COR-L47 (cell line): ENCODE measurements at regions not wholly inside any gene's neighbourhood (a gene's known extent, or its start where the extent isn't known, plus 50 kb on each side); places are given as distances from the start of the nearest gene placed in this dataset.
"Not testable (repeated sequence)": the region's sequence is repeated elsewhere in the genome, so short reads cannot be mapped to it uniquely, and the experiment has no call there.

Experiments
- DNase-seq: peaks from one replicate; lab custom pipeline; 2025; lab: John Stamatoyannopoulos, UW

DNA sequence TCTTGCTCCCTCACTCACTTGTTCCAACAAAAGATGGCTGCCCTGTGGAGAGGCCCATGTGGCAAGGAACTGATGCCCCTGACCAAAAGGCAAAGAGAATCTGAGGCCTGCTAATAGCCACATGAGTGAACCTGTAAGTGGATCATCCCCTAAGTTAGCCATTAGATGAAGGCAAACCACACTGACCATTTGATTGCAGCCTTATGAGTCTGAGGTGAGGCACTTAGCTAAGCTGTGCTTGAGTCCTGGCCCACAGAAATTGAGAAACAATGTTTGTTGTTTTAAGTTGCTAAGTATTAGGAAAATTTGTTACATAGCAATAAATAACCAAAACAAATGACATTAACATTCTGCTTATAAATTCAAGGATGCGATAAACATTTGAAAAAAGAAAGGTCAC is 100.1 kb upstream of the BET1 start:
- no peak for DNase-seq

DNA sequence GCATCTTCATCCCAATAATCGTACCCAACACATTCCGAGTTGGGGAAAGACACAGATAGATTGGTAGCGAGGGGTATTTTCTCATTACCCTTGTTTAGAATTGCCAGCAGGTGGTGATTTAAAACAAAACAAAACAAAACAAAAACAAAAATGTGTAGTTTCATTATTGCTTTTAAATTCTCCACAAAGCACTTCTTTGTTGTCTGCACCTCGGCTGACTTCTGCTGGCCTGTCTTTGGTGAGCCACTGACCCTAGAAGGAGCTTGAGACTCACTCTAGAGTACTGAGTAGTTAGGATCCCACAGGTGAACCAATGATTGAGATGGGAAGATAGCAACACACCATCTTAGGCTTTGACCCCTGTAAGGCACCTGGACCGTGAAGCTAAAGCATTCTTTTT is 105.4 kb upstream of the BET1 start:
- DNase-seq, result no peak

DNA sequence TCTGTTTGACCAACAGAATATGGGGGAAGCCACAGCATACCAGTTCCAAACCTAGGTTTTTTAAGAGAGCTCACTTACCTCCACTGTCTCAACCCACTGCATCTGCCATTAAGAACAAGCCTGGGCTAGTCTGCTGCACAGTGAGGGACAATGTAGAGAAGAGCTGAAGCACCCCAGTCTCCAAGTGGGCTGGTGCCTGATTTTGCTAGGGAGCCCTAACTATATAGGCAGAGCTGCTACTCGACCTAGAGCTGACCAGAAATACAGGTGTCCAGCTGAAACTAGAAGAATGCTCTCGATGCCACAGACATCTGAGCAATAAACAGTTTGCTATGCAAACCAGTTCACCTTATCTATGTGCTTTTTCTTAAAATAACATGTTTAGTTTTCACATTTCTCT is 106.9 kb upstream of the BET1 start:
- no peak for DNase-seq

DNA sequence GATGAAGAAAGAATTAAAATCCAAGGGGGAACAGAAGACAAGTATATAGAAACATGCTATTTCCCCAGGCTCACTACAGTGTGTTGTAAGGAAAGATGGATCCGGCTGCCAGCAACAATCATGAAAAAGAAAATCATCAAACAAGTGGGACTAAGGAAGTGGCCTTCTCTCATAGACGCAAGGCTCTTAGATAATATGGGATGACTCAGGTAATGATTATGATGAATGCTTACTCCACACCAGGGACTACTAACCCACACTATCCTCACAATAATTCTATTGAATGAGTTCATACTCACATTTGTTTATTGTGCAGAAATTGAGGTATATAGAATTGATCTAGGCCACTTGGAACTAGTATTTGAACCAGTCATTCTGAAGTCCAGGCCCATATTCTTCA is 111.2 kb upstream of the BET1 start:
- no peak for DNase-seq

DNA sequence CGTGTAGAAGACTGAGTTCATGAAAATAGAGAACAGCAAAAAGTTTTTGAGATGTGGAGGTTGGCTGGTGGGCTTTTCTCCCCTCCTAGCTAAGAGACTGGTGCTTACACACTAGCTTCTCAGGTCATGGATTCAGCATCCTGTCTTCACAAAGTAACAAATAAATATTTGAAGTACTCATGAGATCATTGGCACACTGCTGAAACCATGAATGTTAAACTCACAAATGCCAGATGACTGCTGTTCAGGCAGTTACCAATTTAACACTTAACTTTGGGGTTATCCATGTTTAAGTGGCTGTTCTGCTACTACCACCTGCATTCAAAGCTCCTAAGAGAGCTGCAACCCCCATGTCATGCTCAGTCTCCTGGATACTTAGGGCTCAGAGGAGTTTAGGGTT is 119.0 kb upstream of the BET1 start:
- no peak for DNase-seq

DNA sequence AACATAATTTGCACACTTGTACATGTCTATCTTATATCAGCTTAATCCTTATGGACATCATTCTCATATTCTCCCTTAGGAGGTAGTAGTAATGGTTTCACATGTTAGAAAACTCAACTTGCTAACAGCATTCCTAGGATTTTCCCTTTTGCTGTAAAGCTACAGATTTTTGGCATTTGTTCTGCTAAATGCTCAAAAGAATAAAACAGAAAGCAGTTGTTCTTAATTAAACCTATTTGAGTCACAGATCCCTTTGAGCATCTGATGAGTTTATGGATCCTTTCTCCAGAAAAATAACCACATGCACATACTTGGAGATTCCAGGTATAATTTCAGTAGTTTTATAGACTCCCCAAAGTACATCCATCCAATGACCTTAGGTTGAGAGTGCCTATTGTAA is 122.9 kb upstream of the BET1 start:
- no peak for DNase-seq

DNA sequence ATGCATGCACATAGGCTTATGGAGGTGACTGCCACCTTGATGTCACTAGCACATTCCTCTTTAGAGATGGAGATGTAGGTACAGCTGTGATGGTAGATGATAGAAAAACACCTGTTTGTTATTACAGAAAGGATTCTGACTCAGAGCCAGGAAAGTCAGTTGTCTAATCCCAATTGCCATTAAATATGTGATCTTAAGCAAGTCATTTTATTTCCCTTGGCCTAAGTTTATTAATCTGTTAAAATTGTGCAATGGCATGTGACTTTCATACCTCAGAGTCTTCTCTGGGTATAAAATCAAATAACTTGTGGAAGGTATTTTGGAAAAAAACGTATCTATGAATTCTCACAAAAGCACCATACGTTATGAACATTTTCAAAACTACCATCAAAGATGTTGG is 123.9 kb upstream of the BET1 start:
- DNase-seq, result no peak

DNA sequence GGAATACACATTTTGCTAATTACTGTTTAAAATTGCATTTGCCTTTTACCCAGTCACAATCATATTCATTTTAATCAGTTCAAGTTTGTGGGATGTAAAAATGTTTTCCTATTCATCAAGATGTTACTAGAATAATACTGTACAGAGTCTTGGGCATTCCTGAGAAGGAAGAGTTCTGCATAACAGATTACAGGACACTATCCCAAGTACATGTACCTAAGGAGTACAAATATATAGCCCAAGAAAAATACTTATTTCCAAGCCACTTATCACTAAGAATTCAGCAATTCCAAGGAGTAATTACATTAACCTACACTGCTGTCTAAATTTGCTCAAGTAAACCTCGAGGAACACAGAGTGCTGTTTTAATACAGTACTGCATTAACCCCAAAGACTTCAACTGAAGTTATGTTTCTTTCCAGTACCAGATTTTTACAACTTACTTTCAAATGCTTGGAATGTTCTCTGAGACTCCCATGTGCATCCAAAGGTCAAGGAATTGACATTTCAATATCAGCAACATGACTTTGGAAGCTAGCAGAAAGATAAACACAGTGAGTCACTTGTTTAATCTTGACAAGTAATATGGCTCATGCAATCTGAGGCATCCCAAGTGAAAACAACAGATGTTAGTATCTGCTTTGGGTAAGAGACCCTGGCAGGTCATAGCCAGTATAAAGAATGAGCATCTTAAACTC is 125.4 kb upstream of the BET1 start:
- DNase-seq, result no peak

DNA sequence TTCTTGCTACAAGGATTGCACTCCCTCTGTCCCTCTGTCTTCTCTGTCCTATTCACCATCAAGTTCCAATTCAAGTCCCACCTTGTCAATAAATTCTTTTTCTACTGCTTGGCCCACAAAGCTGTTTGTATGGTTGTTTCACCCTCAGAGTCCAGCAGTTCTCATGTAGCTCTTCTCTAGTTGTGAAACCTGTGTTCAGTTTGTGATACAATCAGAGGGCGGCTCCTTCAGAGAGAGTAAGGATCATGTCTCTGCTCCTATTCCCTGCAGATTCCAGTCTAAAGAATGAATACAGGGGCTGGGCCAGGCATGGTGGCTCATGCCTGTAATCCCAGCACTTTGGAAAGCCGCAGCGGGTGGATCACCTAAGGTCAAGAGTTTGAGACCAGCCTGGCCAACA is 126.6 kb upstream of the BET1 start:
- DNase-seq, result no peak

DNA sequence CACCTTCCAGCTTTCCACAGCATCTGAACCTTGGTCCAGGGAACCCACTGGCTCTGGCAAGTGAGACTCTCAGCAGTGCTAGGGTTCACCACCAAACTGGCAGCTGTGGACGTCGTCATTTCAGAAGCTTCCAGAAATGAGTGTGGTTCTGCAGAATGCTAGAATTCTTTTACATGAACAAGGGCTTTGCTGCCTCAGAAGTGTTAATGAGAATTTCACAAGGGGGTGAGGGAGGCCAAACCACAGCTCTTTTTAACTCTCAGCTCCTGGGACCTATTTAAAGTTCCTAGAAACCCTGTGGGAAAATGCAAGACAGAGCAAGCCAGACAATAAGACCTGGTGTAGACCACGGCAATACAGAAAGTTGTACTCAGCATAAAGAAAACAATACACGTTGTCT is 129.3 kb upstream of the BET1 start:
- DNase-seq, result no peak

DNA sequence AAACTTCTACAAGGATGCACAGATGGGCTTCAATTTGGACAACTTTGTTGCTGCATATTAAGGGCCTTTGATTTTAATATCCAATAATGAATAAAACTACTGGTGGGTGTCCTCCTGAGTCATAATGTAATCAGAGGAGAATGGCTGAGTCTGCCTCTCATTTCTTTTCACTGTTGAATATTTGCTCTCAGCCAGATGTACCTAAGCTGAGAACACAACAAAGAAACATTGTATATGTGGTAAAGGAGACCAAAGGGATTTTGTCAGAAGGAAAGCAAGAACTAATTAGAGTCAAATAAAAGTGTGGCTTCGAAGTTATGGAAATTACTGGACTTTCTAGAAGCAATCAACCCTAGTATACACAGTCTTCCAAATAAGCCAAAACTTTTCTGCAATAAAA is 131.0 kb upstream of the BET1 start:
- no peak for DNase-seq

DNA sequence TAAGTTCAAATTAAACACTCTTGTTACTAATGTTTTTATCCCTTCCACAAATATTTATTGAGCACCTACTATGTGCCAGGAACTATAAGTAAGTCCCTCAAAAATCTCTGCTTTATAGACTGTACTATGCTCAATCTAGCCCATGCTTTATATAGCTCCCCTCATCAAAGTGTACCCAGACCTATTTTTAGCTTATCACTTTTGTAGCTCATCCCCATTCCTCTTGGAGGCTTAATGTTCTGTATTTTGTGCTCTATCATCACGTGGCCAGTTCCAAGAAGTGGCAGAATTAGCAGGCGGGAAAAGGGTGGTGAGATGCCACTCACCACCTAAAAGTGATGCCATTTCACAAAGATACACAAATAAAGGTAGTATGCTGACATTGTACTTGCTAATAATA is 138.1 kb upstream of the BET1 start:
- DNase-seq, result no peak

DNA sequence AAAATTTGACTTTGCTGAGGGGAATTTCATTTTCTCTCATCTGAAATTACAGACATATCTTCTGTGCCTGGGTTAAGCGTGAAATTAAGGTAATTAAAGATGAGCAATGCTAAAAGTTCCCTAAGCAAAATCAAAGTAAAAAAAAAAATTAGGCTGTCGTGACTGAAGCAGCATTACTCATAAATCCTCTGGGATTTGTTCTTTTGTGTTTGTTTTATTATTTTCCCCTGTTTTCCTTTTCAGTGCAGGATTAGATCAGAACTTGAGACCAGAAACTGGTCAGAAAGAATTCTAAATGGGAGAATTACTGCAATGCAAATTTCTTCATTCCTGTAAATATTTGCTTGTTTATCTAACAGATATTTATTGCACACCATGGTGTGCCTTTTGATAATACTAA is 141.4 kb upstream of the BET1 start:
- DNase-seq, result no peak

DNA sequence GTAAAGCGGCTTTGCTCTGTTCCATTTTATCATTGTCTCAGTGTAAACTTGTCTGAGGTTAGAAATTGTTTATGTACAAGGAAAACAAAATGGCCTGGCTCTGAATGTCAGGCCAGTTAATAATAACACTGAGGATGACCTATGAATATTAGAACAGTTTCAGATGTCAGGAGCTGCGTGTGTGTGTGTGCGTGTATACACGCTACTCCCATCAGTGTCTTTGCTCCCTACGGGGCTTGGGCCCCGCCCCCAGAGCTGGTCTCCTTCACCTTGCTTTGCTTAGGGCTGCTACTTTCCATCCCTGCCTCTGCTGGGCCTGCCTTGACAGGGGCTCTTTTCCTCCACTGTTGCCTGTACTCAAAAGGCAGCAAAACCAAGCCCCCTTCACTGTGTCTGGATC is 142.3 kb upstream of the BET1 start:
- DNase-seq, result no peak

DNA sequence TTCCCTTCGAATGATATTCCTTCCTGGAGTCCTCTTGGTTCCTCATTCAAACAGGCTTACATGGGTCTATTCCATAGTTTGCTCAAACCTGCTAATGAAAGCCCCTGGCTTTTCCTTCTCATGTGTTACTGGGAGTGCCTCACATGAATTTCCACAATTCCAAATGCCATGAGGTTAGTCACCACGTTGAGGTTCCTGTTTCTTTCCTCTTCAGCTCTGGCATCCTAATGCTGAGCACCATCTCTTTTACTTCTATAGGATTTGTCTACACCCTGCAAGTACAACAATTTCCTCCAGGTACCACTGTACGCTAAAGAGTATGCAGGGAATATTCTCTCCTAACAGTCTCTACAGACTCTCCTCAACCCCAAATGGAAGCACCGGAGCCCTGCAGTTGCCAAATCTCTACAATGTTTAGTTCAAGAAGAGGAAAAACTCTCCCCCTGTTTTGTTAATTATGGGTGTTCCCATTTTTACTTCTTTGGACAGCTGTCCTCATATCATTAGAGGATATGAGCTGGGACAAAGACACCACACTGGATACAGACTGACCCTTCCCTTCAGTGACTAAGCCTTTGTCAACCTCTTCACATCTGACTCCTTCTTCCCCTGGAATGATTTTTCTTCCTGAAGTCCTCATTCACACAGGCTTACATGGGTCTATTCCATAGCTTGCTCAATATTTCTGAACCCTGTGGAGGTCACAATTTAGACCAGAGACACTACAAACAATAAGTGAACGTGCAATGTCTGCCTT is 145.8 kb upstream of the BET1 start:
- DNase-seq, result no peak

DNA sequence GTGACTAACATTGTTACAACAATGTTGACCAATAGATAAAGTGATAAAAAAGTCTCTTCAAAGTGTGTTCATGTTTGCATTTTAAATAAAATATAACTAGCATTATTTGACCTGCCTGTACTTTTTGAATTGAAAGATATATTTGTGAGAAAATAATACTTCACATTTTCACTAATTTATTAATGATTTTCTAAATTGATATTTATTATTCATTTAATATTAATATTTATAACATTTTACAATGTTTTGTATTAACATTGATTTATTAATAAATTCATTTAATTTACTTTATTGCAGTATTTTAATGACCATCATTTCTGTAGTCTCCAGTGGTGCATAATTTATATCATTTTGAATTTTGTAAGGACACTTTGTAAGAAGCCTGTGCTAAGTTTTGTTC is 150.0 kb upstream of the BET1 start:
- DNase-seq, result no peak

DNA sequence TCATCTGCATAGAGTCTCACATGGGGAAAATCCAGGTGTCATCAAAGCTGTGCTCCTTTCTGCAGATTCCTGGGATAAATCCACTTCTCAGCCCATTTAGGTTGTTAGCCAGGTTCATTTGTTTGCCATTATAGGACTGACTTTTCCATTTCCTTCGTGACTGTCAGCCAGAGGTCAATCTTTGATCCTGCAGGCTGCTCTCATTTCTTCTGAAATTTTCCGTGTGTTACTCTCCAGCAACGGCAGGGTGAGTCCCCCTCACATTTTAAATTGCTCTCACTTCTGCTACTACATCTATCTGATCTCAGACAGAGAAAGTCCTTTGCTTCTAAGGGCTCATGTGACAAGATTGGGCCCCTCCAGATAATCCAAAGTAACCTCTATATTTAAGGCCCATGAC is 150.7 kb upstream of the BET1 start:
- DNase-seq, result no peak

DNA sequence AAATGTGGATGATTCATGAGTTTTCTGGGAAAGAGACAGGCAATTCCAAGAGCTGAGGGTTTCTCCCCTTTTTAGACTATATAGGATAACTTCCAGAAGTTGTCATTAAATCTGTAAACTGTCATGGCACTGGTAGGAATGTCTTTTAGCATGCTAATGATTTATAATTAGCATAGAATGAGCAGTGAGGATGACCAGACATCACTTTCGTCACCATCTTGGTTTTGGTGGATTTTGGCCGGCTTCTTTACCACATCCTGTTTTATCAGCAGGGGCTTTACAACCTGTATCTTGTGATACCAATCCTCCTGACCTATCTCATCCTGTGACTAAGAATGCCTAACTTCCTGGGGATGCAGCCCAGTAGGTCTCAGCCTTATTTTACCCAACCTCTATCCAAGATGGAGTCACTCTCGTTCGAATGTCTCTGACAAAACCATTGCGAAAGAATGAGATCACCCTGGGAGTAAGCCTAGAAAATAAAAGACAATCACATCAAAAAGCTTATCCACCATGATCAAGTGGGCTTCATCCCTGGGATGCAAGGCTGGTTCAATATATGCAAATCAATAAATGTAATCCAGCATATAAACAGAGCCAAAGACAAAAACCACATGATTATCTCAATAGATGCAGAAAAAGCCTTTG is 153.6 kb upstream of the BET1 start:
- not testable (repeated sequence) for DNase-seq

DNA sequence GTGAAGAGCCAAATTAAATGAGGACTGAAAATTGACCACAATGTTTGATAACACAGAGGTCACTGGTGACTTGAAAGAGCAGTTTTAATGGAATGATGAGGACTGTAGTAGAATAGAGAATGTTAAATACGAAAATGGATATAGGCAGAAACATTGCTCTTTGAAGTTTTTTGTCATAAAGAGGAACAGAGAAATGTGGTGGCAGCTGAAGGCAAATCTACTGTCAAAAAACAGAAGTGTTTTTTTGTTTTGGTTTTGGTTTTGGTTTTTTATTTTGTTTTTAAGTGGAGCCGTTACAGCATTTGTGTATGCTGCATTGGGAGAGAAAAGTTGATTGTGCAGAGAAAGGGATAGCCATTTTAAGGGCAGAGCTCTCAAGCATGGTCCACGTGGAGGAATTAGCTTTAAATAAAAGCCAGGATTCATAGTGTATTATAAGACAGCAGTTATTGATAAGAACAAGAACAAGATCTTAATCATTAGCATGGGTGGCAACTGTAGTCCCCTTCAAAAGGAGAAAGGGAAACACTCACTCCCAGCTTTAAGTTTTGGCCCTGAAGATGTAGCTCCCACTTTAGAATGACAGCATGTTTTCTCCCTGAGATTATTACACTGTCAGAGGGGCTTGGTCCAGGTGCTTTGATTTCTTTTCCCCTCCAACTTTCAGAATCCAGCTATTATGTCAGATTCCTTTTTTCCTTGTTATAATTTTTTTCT is 156.7 kb upstream of the BET1 start:
- DNase-seq, result no peak

DNA sequence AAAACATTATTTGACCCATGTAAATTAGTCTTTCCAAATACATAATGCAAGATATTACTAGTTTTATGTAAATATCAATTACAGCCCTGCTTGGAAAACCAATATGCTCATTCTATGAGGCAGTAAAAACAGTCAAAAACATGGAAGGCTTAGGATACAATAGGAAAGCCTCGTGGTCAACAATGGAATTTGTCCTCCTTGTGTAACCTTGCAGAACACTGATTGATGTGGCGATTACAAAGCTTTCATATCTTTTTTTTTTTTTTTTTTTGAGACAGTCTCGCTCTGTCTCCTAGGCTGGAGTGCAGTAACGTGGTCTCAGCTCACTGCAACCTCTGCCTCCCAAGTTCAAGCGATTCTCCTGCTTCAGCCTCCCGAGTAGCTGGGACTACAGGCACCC is 157.3 kb upstream of the BET1 start:
- DNase-seq, result no peak

DNA sequence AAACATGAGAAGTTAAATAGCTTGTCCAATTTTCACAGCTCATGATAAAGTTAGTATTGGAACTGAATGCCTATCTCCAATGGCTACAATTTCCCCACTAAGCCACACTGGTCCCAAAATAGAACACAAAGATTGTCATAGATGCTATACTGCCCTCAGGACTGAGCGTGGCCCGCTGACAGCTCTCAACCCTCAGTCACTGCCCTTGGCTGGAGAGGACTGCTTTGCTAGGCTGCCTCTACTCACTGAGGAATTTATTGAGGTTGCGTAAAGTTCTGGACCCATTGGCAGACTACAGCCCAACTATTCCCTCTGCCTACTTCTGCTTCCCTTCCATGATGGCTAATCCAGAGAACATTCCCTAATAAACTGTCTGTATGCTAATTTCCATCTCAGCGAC is 165.5 kb upstream of the BET1 start:
- DNase-seq, result no peak

DNA sequence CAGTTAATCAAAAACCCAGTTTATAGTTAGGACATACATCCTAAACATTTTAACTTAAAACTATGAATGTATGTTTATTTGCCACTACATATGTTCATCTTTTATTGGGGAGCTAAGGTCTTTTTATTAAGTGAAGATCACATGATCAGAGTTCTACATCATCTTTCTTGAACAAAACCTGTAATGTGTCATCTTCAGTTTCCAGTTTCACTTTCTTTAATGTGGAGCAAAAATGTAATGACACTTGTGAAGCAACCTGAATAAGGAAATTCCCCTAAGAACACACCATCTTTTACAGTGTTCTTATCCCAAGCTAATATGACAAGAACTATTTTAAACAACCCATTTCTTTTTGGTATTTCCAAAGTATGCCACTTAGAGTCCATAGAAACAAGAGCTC is 166.7 kb upstream of the BET1 start:
- no peak for DNase-seq

DNA sequence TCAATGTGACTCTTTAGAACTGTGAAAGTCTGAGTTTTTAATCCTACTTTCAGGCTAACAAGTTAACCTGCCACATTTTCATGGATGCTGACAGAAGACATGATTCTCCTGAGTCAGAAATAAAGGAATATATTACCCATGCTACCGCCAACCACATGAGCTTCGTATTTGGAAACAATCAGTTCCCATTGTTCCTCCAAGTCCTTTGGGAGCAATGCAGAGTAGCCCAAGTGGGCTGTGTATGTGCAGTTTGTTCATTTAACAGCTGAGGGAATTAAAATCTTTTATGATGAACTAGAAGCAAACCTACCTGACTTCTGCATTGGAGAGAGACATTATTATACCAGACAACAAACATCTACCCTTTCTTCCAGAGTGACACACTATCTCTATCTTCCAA is 169.3 kb upstream of the BET1 start:
- no peak for DNase-seq
